Spleen (tissue), 11 donors: ENCODE measurements at regions not wholly inside any gene's neighbourhood (a gene's known extent, or its start where the extent isn't known, plus 50 kb on each side); places are given as distances from the start of the nearest gene placed in this dataset.

Experiments used
- DNase-seq: peaks from one replicate; pipeline ENCODE4 v3.0.0-alpha.2; 2020
- H3K27ac ChIP-seq, 8 donors: fragments of 200-600 bp; sonication (generic) in 7 of 8; 1 replicate in 4 of 8; 2 replicates in 4 of 8; pipeline versions ENCODE4 v1.5.0 to v1.8.0; 2016 to 2021; ENCODE audit warnings: inconsistent platforms in 4 of 8, mild to moderate bottlenecking in 4 of 8, moderate library complexity in 1 of 8
- H3K27me3 ChIP-seq, 7 donors: fragments of 200-600 bp; sonication (generic) in 6 of 7; replicated peaks in 1 of 7; 1 replicate in 4 of 7; 2 replicates in 3 of 7; pipeline versions ENCODE4 v1.5.0 to v1.8.0; 2016 to 2021; ENCODE audit warnings: inconsistent platforms in 3 of 7, mild to moderate bottlenecking in 1 of 7
- H3K36me3 ChIP-seq, 6 donors: fragments of 200-600 bp; sonication (generic) in 5 of 6; 1 replicate in 4 of 6; 2 replicates in 2 of 6; pipeline versions ENCODE4 v1.5.0 to v1.8.0; 2016 to 2021; ENCODE audit warnings: inconsistent platforms in 2 of 6
- H3K4me1 ChIP-seq, 6 donors: fragments of 200-600 bp; sonication (generic) in 5 of 6; 1 replicate in 3 of 6; 2 replicates in 3 of 6; pipeline versions ENCODE4 v1.5.0 to v1.8.0; 2016 to 2021; ENCODE audit warnings: inconsistent platforms in 3 of 6
- H3K4me3 ChIP-seq, 8 donors: fragments of 200-600 bp; sonication (generic) in 7 of 8; 1 replicate in 4 of 8; 2 replicates in 4 of 8; pipeline versions ENCODE4 v1.5.0 to v1.8.0; 2016 to 2021; ENCODE audit warnings: inconsistent platforms in 4 of 8, mild to moderate bottlenecking in 4 of 8, moderate library complexity in 2 of 8
- H3K9me3 ChIP-seq, 8 donors: fragments of 200-600 bp; sonication (generic) in 7 of 8; 1 replicate in 4 of 8; 2 replicates in 4 of 8; pipeline versions ENCODE4 v1.5.0 to v1.8.0; 2016 to 2021; ENCODE audit warnings: inconsistent platforms in 4 of 8
- POLR2A ChIP-seq, 3 donors: fragments of 450-650 bp; IDR thresholded peaks; one replicate each; pipeline ENCODE4 v1.5.1; 2017; ENCODE audit warnings: antibody characterized with exemption in 3 of 3, mild to moderate bottlenecking in 1 of 3
- POLR2AphosphoS5 ChIP-seq, 3 donors: sonication (generic); formaldehyde crosslinking; IDR thresholded peaks; one replicate each; pipeline ENCODE4 v1.5.1; 2017; ENCODE audit warnings: antibody characterized with exemption in 3 of 3
- WGBS, 5 donors: extraction: QIAGEN DNeasy Blood & Tissue Kit in 3 of 5; methylation state at CpG; one replicate each; pipeline versions ENCODE4 v1.1.5 to v1.1.7; 2013 to 2018; 5-methylcytosine and 5-hydroxymethylcytosine counted together
- intact Hi-C: fragments of 100-400 bp; cut with DNase I; formaldehyde crosslinking; loops from one replicate; pipeline ENCODE4 v1.15.0; 2023; ENCODE audit warnings: low total_unique reads
- TF ChIP-seq, protein P1 (sequence below), 11 experiments: fragments of 200-600 bp in 7 of 11; fragments of 450-650 bp in 4 of 11; sonication (generic) in 4 of 11; IDR thresholded peaks in 8 of 11; conservative IDR thresholded peaks in 3 of 11; 1 replicate in 7 of 11; 2 replicates in 4 of 11; pipeline versions ENCODE4 v1.4.0 to v1.8.0; 2016 to 2021; ENCODE audit warnings: antibody characterized with exemption in 11 of 11, inconsistent platforms in 4 of 11, mild to moderate bottlenecking in 1 of 11
- donor health status: healthy with polysubstance abuse.
- donor health status: DM: no; HTN: no; CAD: no; lungs with moderate emphysema.
- donor health status: DM: no; HTN: no; CAD: no.
- donor health status: Bipolar disorder and iron deficiency.
- donor health status: healthy.
- donor health status: DM: no; HTN: no; CAD: no.
- donor health status: DM: yes; HTN: yes; CAD: no.

DNA sequence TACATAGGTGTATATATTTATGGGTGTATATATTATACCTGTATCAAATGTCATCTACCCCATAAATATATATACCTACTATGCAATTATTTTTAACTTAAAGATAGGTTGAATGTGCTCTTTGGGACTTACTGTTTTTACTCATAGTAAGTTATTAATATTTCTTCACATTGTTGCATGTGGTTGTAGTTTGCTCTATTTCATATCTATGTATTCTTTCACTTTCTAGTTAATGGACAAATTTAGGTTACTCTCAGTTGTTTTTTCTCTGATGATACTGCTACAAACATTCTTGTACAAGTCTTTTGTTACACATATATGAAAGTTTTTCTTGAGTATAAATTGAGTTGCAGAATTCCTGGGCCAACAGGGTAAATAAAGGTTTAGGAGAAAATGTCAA, 601.8 kb upstream of the ID2 start:
- DNase-seq, result no peak
- intact Hi-C loops, result no loop called here
- H3K27me3 ChIP-seq, result no peaks in the 10 kb centered on the region
- H3K36me3 ChIP-seq, result no peaks in the 10 kb centered on the region
- H3K27ac ChIP-seq, result no peak overlapping the region
- peaks cover 0 to 13% (median 4%) of the 10 kb centered on the region in 8 donors for H3K9me3 ChIP-seq
- TF ChIP-seq POLR2A (IDR thresholded peaks at IDR 0.05) (no peak), POLR2AphosphoS5 (IDR thresholded peaks at IDR 0.05) (no peak)
- TF ChIP-seq, protein P1, sequence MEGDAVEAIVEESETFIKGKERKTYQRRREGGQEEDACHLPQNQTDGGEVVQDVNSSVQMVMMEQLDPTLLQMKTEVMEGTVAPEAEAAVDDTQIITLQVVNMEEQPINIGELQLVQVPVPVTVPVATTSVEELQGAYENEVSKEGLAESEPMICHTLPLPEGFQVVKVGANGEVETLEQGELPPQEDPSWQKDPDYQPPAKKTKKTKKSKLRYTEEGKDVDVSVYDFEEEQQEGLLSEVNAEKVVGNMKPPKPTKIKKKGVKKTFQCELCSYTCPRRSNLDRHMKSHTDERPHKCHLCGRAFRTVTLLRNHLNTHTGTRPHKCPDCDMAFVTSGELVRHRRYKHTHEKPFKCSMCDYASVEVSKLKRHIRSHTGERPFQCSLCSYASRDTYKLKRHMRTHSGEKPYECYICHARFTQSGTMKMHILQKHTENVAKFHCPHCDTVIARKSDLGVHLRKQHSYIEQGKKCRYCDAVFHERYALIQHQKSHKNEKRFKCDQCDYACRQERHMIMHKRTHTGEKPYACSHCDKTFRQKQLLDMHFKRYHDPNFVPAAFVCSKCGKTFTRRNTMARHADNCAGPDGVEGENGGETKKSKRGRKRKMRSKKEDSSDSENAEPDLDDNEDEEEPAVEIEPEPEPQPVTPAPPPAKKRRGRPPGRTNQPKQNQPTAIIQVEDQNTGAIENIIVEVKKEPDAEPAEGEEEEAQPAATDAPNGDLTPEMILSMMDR (IDR thresholded peaks at IDR 0.05 in 8 of 11, conservative IDR thresholded peaks at IDR 0.05 in 3 of 11), result no peak
- H3K4me1 ChIP-seq, result peaks cover 0 to 16% (median 8%) of the 10 kb centered on the region in 6 donors
- no peak overlapping the region for H3K4me3 ChIP-seq

DNA sequence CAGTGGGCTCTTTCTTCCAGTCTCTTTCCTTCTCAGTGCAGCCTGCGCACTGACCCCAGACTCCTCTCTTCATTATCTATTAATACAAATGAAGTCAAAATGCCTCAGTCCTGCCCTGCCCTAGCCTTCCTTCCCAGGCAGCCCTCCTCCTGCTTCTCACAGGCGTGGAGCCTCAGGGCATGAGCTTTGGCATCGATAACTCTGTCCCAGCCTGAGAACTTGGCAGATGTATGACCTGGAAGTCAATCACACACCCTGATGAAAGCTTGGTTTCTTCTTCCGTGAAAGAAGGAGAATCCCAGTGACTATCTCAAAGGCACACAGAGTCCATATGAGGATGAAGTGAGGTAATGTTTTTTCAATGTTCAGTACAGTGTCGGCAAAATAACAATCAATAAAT, 600.7 kb upstream of the ID2 start:
- TF ChIP-seq POLR2A (IDR thresholded peaks at IDR 0.05) (no peak), POLR2AphosphoS5 (IDR thresholded peaks at IDR 0.05) (no peak)
- TF ChIP-seq, protein P1 (IDR thresholded peaks at IDR 0.05 in 8 of 11, conservative IDR thresholded peaks at IDR 0.05 in 3 of 11), result no peak
- Histone ChIP-seq H3K4me1 (peaks cover 0 to 6% (median 2%) of the 10 kb centered on the region in 6 donors), H3K4me3 (no peak overlapping the region), H3K9me3 (peaks cover 0 to 13% (median 4%) of the 10 kb centered on the region in 8 donors), H3K27me3 (no peaks in the 10 kb centered on the region), H3K36me3 (no peaks in the 10 kb centered on the region), H3K27ac (no peak overlapping the region)
- no peak for DNase-seq
- intact Hi-C loops, result no loop called here
- WGBS, 5 donors, result 94 to 99% (median 97%) methylated on average over 5 of the region's 5 CpGs

DNA sequence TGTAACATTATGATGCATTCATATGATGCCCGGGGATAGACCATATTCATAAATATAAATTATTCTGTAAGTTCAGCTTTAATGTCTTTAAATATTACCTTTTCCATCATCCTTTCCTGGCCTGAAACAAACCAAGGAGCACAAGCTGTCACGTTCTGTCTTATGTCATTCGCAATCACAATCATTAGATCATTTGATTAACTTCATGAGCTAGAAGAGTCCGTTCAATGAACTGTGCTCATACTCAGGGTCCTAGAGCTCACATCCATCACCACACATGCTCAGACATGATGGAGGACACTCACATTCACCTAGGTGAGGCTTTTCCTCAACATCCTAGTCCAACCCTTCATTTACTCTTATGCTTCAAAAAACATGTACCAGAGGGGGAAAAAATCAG, 599.0 kb upstream of the ID2 start:
- H3K27ac ChIP-seq, result no peak overlapping the region
- H3K9me3 ChIP-seq, result peaks cover 0 to under 1% (median 0%) of the 10 kb centered on the region in 8 donors
- no peaks in the 10 kb centered on the region for H3K27me3 ChIP-seq
- 92 to 96% (median 94%) methylated on average over 4 of the region's 4 CpGs for WGBS, 5 donors
- intact Hi-C loops, result no loop called here
- H3K4me1 ChIP-seq, result no peaks in the 10 kb centered on the region
- no peaks in the 10 kb centered on the region for H3K36me3 ChIP-seq
- TF ChIP-seq, protein P1 (IDR thresholded peaks at IDR 0.05 in 8 of 11, conservative IDR thresholded peaks at IDR 0.05 in 3 of 11), result no peak
- TF ChIP-seq POLR2AphosphoS5 (IDR thresholded peaks at IDR 0.05), result no peak
- TF ChIP-seq POLR2A (IDR thresholded peaks at IDR 0.05), result no peak
- no peak for DNase-seq
- no peak overlapping the region for H3K4me3 ChIP-seq

DNA sequence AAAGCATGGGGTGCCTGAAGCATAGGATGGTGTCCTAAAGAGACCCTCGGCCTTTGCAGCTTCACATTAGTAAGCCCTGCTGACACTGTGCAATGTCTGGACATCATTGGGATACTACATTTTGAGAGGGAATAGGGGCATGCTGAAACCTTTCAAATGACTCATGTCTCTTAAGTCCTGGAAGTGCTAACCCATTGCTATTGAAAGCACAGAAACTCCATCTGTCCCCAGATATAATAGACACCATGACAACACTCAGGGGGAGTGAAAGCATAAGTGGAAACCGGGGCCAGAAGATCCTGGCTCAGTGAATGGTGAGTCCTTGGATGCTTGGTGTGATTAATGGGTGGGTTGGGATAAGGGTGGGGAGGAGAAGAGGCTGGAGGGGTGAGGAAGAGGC, 595.5 kb upstream of the ID2 start:
- TF ChIP-seq POLR2A (IDR thresholded peaks at IDR 0.05) (no peak), POLR2AphosphoS5 (IDR thresholded peaks at IDR 0.05) (no peak)
- TF ChIP-seq, protein P1 (IDR thresholded peaks at IDR 0.05 in 8 of 11, conservative IDR thresholded peaks at IDR 0.05 in 3 of 11), result no peak
- H3K4me1 ChIP-seq, result peaks cover 0 to 6% (median 0%) of the 10 kb centered on the region in 6 donors
- H3K9me3 ChIP-seq, result no peaks in the 10 kb centered on the region
- no peaks in the 10 kb centered on the region for H3K27me3 ChIP-seq
- no peaks in the 10 kb centered on the region for H3K36me3 ChIP-seq
- no peak for DNase-seq
- WGBS, 5 donors, result 71 to 91% (median 84%) methylated on average over 2 of the region's 2 CpGs
- no peak overlapping the region for H3K4me3 ChIP-seq
- no peak overlapping the region for H3K27ac ChIP-seq
- intact Hi-C loops, result no loop called here
